Ishikawa (cell line): ENCODE measurements at regions not wholly inside any gene's neighbourhood (a gene's known extent, or its start where the extent isn't known, plus 50 kb on each side); places are given as distances from the start of the nearest gene placed in this dataset.

ENCODE experiments used
- CEBPB ChIP-seq: IDR thresholded peaks from 2 replicates; pipeline ENCODE4 v1.6.1; 2012
- CREB1 ChIP-seq: IDR thresholded peaks from 2 replicates; pipeline ENCODE4 v1.6.1; 2012; ENCODE audit warnings: low read depth
- EP300 ChIP-seq: IDR thresholded peaks from 2 replicates; pipeline ENCODE4 v1.6.1; 2012; ENCODE audit warnings: borderline replicate concordance
- FOXM1 ChIP-seq: IDR thresholded peaks from 2 replicates; pipeline ENCODE4 v1.6.1; 2012; ENCODE audit warnings: low read depth, borderline replicate concordance
- NFIC ChIP-seq: IDR thresholded peaks from 2 replicates; pipeline ENCODE4 v1.6.1; 2012
- RAD21 ChIP-seq: IDR thresholded peaks from 2 replicates; pipeline ENCODE4 v1.6.1; 2012; ENCODE audit warnings: low read depth
- TAF1 ChIP-seq: IDR thresholded peaks from 2 replicates; pipeline ENCODE4 v1.6.1; 2012; ENCODE audit warnings: low read depth, mild to moderate bottlenecking
- TCF12 ChIP-seq: IDR thresholded peaks from 2 replicates; pipeline ENCODE4 v1.6.1; 2012; ENCODE audit warnings: low read depth
- TEAD4 ChIP-seq: IDR thresholded peaks from 2 replicates; pipeline ENCODE4 v1.6.1; 2012
- YY1 ChIP-seq: IDR thresholded peaks from 2 replicates; pipeline ENCODE4 v1.6.1; 2012; ENCODE audit warnings: low read depth
- ZBTB7A ChIP-seq: IDR thresholded peaks from 2 replicates; pipeline ENCODE4 v1.6.1; 2012; ENCODE audit warnings: low read depth
- TF ChIP-seq, protein P1 (sequence below): IDR thresholded peaks from 2 replicates; pipeline ENCODE4 v1.6.1; 2012; ENCODE audit warnings: low read depth, mild to moderate bottlenecking
- TF ChIP-seq, protein P2 (sequence below): IDR thresholded peaks from 2 replicates; pipeline ENCODE4 v1.6.1; 2012

DNA sequence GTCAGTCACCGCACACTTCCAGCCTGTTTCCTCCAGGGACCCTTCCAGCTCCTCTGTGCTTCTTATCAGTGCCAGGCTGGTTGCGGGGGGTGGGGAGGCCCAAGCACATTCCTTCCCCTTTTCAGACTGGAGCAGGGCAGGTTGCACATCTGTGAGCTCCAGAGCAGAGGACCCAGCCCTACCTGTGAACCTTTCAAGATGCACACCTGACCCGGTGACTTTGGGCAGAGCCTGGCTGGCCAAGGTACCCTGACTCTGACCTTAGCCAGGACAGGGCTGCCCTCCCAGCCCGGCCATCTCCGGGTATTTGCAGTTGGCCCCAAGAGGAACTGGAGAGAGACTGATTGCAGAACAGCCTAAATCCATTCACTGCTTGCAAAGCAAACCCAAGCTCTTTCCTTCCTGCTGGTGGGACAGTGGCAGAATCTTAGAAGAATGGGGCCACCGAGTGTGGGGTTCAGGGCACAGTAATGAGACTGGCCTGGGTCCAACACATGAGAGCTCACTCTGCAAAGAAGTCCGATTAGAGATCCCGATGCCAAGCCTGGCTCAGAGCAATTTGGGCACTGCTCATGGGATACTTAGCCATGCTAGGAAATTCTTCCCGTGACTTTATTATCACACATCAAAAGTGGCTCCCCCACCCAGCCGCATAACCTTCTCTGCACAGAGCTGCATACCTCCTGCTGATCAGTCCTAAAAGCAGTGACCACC lies 64.7 kb upstream of the CCND1 start:
- TF ChIP-seq CEBPB: no peak
- no peak for TF ChIP-seq EP300
- TF ChIP-seq YY1: no peak
- no peak for TF ChIP-seq CREB1
- no peak for TF ChIP-seq NFIC
- TF ChIP-seq, protein P1, sequence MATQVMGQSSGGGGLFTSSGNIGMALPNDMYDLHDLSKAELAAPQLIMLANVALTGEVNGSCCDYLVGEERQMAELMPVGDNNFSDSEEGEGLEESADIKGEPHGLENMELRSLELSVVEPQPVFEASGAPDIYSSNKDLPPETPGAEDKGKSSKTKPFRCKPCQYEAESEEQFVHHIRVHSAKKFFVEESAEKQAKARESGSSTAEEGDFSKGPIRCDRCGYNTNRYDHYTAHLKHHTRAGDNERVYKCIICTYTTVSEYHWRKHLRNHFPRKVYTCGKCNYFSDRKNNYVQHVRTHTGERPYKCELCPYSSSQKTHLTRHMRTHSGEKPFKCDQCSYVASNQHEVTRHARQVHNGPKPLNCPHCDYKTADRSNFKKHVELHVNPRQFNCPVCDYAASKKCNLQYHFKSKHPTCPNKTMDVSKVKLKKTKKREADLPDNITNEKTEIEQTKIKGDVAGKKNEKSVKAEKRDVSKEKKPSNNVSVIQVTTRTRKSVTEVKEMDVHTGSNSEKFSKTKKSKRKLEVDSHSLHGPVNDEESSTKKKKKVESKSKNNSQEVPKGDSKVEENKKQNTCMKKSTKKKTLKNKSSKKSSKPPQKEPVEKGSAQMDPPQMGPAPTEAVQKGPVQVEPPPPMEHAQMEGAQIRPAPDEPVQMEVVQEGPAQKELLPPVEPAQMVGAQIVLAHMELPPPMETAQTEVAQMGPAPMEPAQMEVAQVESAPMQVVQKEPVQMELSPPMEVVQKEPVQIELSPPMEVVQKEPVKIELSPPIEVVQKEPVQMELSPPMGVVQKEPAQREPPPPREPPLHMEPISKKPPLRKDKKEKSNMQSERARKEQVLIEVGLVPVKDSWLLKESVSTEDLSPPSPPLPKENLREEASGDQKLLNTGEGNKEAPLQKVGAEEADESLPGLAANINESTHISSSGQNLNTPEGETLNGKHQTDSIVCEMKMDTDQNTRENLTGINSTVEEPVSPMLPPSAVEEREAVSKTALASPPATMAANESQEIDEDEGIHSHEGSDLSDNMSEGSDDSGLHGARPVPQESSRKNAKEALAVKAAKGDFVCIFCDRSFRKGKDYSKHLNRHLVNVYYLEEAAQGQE: no peak
- TF ChIP-seq RAD21: no peak
- TF ChIP-seq ZBTB7A: no peak
- TF ChIP-seq, protein P2, sequence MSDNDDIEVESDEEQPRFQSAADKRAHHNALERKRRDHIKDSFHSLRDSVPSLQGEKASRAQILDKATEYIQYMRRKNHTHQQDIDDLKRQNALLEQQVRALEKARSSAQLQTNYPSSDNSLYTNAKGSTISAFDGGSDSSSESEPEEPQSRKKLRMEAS: no peak
- TF ChIP-seq TCF12: no peak
- no peak for TF ChIP-seq FOXM1
- no peak for TF ChIP-seq TEAD4
- no peak for TF ChIP-seq TAF1
